ENCODE measurements at regions not wholly inside any gene's neighbourhood (a gene's known extent, or its start where the extent isn't known, plus 50 kb on each side); places are given as distances from the start of the nearest gene placed in this dataset.

GRCh38 chr1:119291611-119292206 is 76.9 kb upstream of the HAO2 start:
- Histone ChIP-seq H3K4me1 (ENCODE audit: control insufficient read depth, insufficient read depth, low read length, poor library complexity, severe bottlenecking) (peaks cover 6% of the 10 kb centered on the region), H3K27ac (ENCODE audit: insufficient read depth, low read length, poor library complexity, severe bottlenecking) (no peak overlapping the region), H3K27me3 (ENCODE audit: control insufficient read depth, insufficient read depth, low read length) (no peaks in the 10 kb centered on the region), H3K4me3 (ENCODE audit: low read depth, low read length) (no peak overlapping the region), H3K36me3 (ENCODE audit: control insufficient read depth, insufficient read depth, low read length) (no peaks in the 10 kb centered on the region), H3K9me3 (ENCODE audit: control insufficient read depth in 2 of 2, low read length in 2 of 2) (no peaks in the 10 kb centered on the region)
- H3K4me3 Mint-ChIP-seq: no peak overlapping the region
- peaks cover 0 to 12% (median 2%) of the 10 kb centered on the region in 4 donors for H3K4me1 Mint-ChIP-seq
- peaks cover 5% of the 10 kb centered on the region for H3K27me3 Mint-ChIP-seq
- ATAC-seq (ENCODE audit: low read depth in 2 of 2) (no peak), DNase-seq (no peak)
- no peak overlapping the region for H3K27ac Mint-ChIP-seq
- peaks cover 0 to under 1% (median 0%) of the 10 kb centered on the region in 7 donors for H3K9me3 Mint-ChIP-seq
- H3K36me3 Mint-ChIP-seq: no peaks in the 10 kb centered on the region

GRCh38 chr1:119293797-119294196 is 74.8 kb upstream of the HAO2 start:
- no peak overlapping the region for H3K4me3 Mint-ChIP-seq
- ATAC-seq (ENCODE audit: low read depth in 2 of 2): no peak

GRCh38 chr1:119294199-119294598 is 74.4 kb upstream of the HAO2 start:
- H3K4me3 Mint-ChIP-seq: no peak overlapping the region
- no peaks in the 10 kb centered on the region for H3K9me3 ChIP-seq (ENCODE audit: control insufficient read depth in 2 of 2, low read length in 2 of 2)
- no peaks in the 10 kb centered on the region for H3K27me3 ChIP-seq (ENCODE audit: control insufficient read depth, insufficient read depth, low read length)
- H3K9me3 Mint-ChIP-seq: peaks cover 0 to 2% (median 0%) of the 10 kb centered on the region in 7 donors
- DNase-seq (no peak), ATAC-seq (ENCODE audit: low read depth in 2 of 2) (no peak)
- H3K27me3 Mint-ChIP-seq: peaks cover 7% of the 10 kb centered on the region
- H3K36me3 Mint-ChIP-seq: no peaks in the 10 kb centered on the region
- no peak overlapping the region for H3K27ac Mint-ChIP-seq
- peaks cover 0 to 17% (median 2%) of the 10 kb centered on the region in 4 donors for H3K4me1 Mint-ChIP-seq
- no peak overlapping the region for H3K27ac ChIP-seq (ENCODE audit: insufficient read depth, low read length, poor library complexity, severe bottlenecking)
- no peaks in the 10 kb centered on the region for H3K36me3 ChIP-seq (ENCODE audit: control insufficient read depth, insufficient read depth, low read length)
- no peak overlapping the region for H3K4me3 ChIP-seq (ENCODE audit: low read depth, low read length)
- peaks cover 6% of the 10 kb centered on the region for H3K4me1 ChIP-seq (ENCODE audit: control insufficient read depth, insufficient read depth, low read length, poor library complexity, severe bottlenecking)

More at GRCh38 chr1:119293797-119294196, 74.8 kb upstream of the HAO2 start:
- Histone ChIP-seq H3K27me3 (ENCODE audit: control insufficient read depth, insufficient read depth, low read length) (no peaks in the 10 kb centered on the region), H3K4me3 (ENCODE audit: low read depth, low read length) (no peak overlapping the region), H3K9me3 (ENCODE audit: control insufficient read depth in 2 of 2, low read length in 2 of 2) (no peaks in the 10 kb centered on the region), H3K36me3 (ENCODE audit: control insufficient read depth, insufficient read depth, low read length) (no peaks in the 10 kb centered on the region), H3K27ac (ENCODE audit: insufficient read depth, low read length, poor library complexity, severe bottlenecking) (no peak overlapping the region), H3K4me1 (ENCODE audit: control insufficient read depth, insufficient read depth, low read length, poor library complexity, severe bottlenecking) (peaks cover 6% of the 10 kb centered on the region)
- no peak for DNase-seq
- Mint-ChIP-seq H3K27ac (no peak overlapping the region), H3K27me3 (peaks cover 7% of the 10 kb centered on the region), H3K9me3 (peaks cover 0 to 2% (median 0%) of the 10 kb centered on the region in 7 donors), H3K4me1 (peaks cover 0 to 17% (median 2%) of the 10 kb centered on the region in 4 donors), H3K36me3 (no peaks in the 10 kb centered on the region)

GRCh38 chr1:119294722-119295121 is 73.9 kb upstream of the HAO2 start:
- H3K4me1 ChIP-seq (ENCODE audit: control insufficient read depth, insufficient read depth, low read length, poor library complexity, severe bottlenecking): peaks cover 6% of the 10 kb centered on the region
- no peaks in the 10 kb centered on the region for H3K36me3 Mint-ChIP-seq
- peak in 1 of 2 donors; percentile 62 for ATAC-seq (ENCODE audit: low read depth in 2 of 2)
- H3K4me3 Mint-ChIP-seq: no peak overlapping the region
- H3K9me3 Mint-ChIP-seq: peaks cover 0 to 2% (median 0%) of the 10 kb centered on the region in 7 donors
- H3K27ac Mint-ChIP-seq: no peak overlapping the region
- H3K27me3 ChIP-seq (ENCODE audit: control insufficient read depth, insufficient read depth, low read length): no peaks in the 10 kb centered on the region
- H3K4me3 ChIP-seq (ENCODE audit: low read depth, low read length): no peak overlapping the region
- H3K27ac ChIP-seq (ENCODE audit: insufficient read depth, low read length, poor library complexity, severe bottlenecking): no peak overlapping the region
- no peaks in the 10 kb centered on the region for H3K9me3 ChIP-seq (ENCODE audit: control insufficient read depth in 2 of 2, low read length in 2 of 2)
- peaks cover 7% of the 10 kb centered on the region for H3K27me3 Mint-ChIP-seq
- H3K4me1 Mint-ChIP-seq: peaks cover 0 to 17% (median 2%) of the 10 kb centered on the region in 4 donors
- no peaks in the 10 kb centered on the region for H3K36me3 ChIP-seq (ENCODE audit: control insufficient read depth, insufficient read depth, low read length)
- peak in 2 of 3 donors; percentile 5 to 37 for DNase-seq

- Mint-ChIP-seq H3K36me3 (no peaks in the 10 kb centered on the region), H3K27me3 (peaks cover 7% of the 10 kb centered on the region), H3K9me3 (peaks cover 0 to 6% (median 0%) of the 10 kb centered on the region in 7 donors), H3K27ac (peak overlapping the region in 1 of 3 donors; percentile 45), H3K4me3 (no peak overlapping the region), H3K4me1 (peaks cover 0 to 17% (median 2%) of the 10 kb centered on the region in 4 donors)
- ATAC-seq (ENCODE audit: low read depth in 2 of 2) (no peak), DNase-seq (peak in 1 of 3 donors; percentile 2)
- Histone ChIP-seq H3K27ac (ENCODE audit: insufficient read depth, low read length, poor library complexity, severe bottlenecking) (no peak overlapping the region), H3K27me3 (ENCODE audit: control insufficient read depth, insufficient read depth, low read length) (no peaks in the 10 kb centered on the region), H3K4me1 (ENCODE audit: control insufficient read depth, insufficient read depth, low read length, poor library complexity, severe bottlenecking) (peaks cover 6% of the 10 kb centered on the region), H3K36me3 (ENCODE audit: control insufficient read depth, insufficient read depth, low read length) (no peaks in the 10 kb centered on the region), H3K9me3 (ENCODE audit: control insufficient read depth in 2 of 2, low read length in 2 of 2) (no peaks in the 10 kb centered on the region), H3K4me3 (ENCODE audit: low read depth, low read length) (no peak overlapping the region)
These were observed 69.8 kb upstream of the HAO2 start for GRCh38 chr1:119298687-119299303.

- Mint-ChIP-seq H3K9me3 (peaks cover 0 to 9% (median 0%) of the 10 kb centered on the region in 7 donors), H3K27ac (no peak overlapping the region), H3K27me3 (peaks cover 6% of the 10 kb centered on the region), H3K4me1 (peaks cover 0 to 5% (median 0%) of the 10 kb centered on the region in 4 donors), H3K36me3 (no peaks in the 10 kb centered on the region), H3K4me3 (no peak overlapping the region)
- ATAC-seq (ENCODE audit: low read depth in 2 of 2): no peak
- Histone ChIP-seq H3K4me3 (ENCODE audit: low read depth, low read length) (no peak overlapping the region), H3K4me1 (ENCODE audit: control insufficient read depth, insufficient read depth, low read length, poor library complexity, severe bottlenecking) (no peaks in the 10 kb centered on the region), H3K36me3 (ENCODE audit: control insufficient read depth, insufficient read depth, low read length) (no peaks in the 10 kb centered on the region), H3K9me3 (ENCODE audit: control insufficient read depth in 2 of 2, low read length in 2 of 2) (no peaks in the 10 kb centered on the region), H3K27ac (ENCODE audit: insufficient read depth, low read length, poor library complexity, severe bottlenecking) (no peak overlapping the region), H3K27me3 (ENCODE audit: control insufficient read depth, insufficient read depth, low read length) (no peaks in the 10 kb centered on the region)
- DNase-seq: no peak
These were observed 66.6 kb upstream of the HAO2 start for GRCh38 chr1:119302011-119302410.

GRCh38 chr1:119308130-119308700 is 60.4 kb upstream of the HAO2 start:
- Mint-ChIP-seq H3K36me3 (no peaks in the 10 kb centered on the region), H3K9me3 (peaks cover 0 to 4% (median 0%) of the 10 kb centered on the region in 7 donors), H3K27me3 (peaks cover 18% of the 10 kb centered on the region), H3K4me1 (no peaks in the 10 kb centered on the region), H3K4me3 (no peak overlapping the region), H3K27ac (no peak overlapping the region)
- H3K4me1 ChIP-seq (ENCODE audit: control insufficient read depth, insufficient read depth, low read length, poor library complexity, severe bottlenecking): no peaks in the 10 kb centered on the region
- H3K4me3 ChIP-seq (ENCODE audit: low read depth, low read length): no peak overlapping the region
- ATAC-seq (ENCODE audit: low read depth in 2 of 2): no peak
- no peaks in the 10 kb centered on the region for H3K36me3 ChIP-seq (ENCODE audit: control insufficient read depth, insufficient read depth, low read length)
- H3K9me3 ChIP-seq (ENCODE audit: control insufficient read depth in 2 of 2, low read length in 2 of 2): no peaks in the 10 kb centered on the region
- no peak overlapping the region for H3K27ac ChIP-seq (ENCODE audit: insufficient read depth, low read length, poor library complexity, severe bottlenecking)
- no peak for DNase-seq
- H3K27me3 ChIP-seq (ENCODE audit: control insufficient read depth, insufficient read depth, low read length): no peaks in the 10 kb centered on the region

Data from CD4-positive, CD25-positive, alpha-beta regulatory T cell (primary cell).